Brain pericyte (primary cell): ENCODE measurements at regions not wholly inside any gene's neighbourhood (a gene's known extent, or its start where the extent isn't known, plus 50 kb on each side); places are given as distances from the start of the nearest gene placed in this dataset.
"Not testable (repeated sequence)": the region's sequence is repeated elsewhere in the genome, so short reads cannot be mapped to it uniquely, and the experiment has no call there.

Experiments
- DNase-seq: peaks from one replicate; pipeline ENCODE4 v3.0.0-alpha.2; 2012; ENCODE audit warnings: low read depth, low spot score

GRCh38 chr21:33994373-33994772 is 78.8 kb upstream of the ATP5PO start:
- DNase-seq: no peak

- no peak for DNase-seq
Measured at GRCh38 chr21:33993286-33994231, 78.0 kb upstream of the ATP5PO start.

GRCh38 chr21:33992412-33992811 is 76.8 kb upstream of the ATP5PO start:
- not testable (repeated sequence) for DNase-seq

- DNase-seq: no peak
Measured at GRCh38 chr21:33991133-33991532, 75.5 kb upstream of the ATP5PO start.

GRCh38 chr21:33989440-33989839 is 73.8 kb upstream of the ATP5PO start:
- no peak for DNase-seq

GRCh38 chr21:33988237-33989017 is 72.8 kb upstream of the ATP5PO start:
- no peak for DNase-seq

- no peak for DNase-seq
Measured at GRCh38 chr21:33987461-33987860, 71.9 kb upstream of the ATP5PO start.

GRCh38 chr21:33985117-33986050 is 69.8 kb upstream of the ATP5PO start:
- no peak for DNase-seq

- no peak for DNase-seq
Measured at GRCh38 chr21:33984021-33984481, 68.4 kb upstream of the ATP5PO start.

- no peak for DNase-seq
Measured at GRCh38 chr21:33981391-33982101, 65.9 kb upstream of the ATP5PO start.

- DNase-seq: no peak
Measured at GRCh38 chr21:33980276-33980916, 64.8 kb upstream of the ATP5PO start.

GRCh38 chr21:33978585-33978984 is 63.0 kb upstream of the ATP5PO start:
- no peak for DNase-seq

GRCh38 chr21:33977721-33978369 is 62.2 kb upstream of the ATP5PO start:
- no peak for DNase-seq

GRCh38 chr21:33977017-33977720 is 61.6 kb upstream of the ATP5PO start:
- DNase-seq: no peak

- peak; percentile 67 for DNase-seq
Measured at GRCh38 chr21:33976082-33977016, 60.7 kb upstream of the ATP5PO start.

GRCh38 chr21:33975548-33976081 is 60.0 kb upstream of the ATP5PO start:
- no peak for DNase-seq
